HFFc6 (cell line): ENCODE measurements at regions not wholly inside any gene's neighbourhood (a gene's known extent, or its start where the extent isn't known, plus 50 kb on each side); places are given as distances from the start of the nearest gene placed in this dataset.
"Not testable (repeated sequence)": the region's sequence is repeated elsewhere in the genome, so short reads cannot be mapped to it uniquely, and the experiment has no call there.

Experiments used
- DNase-seq: peaks from one replicate; pipeline ENCODE4 v3.0.0-alpha.2; 2018
- H3K27ac Mint-ChIP-seq: 2 replicates; pipeline ENCODE4 v1.8.0; 2020; ENCODE audit warnings: mild to moderate bottlenecking, mixed read lengths
- H3K27me3 Mint-ChIP-seq: 2 replicates; pipeline ENCODE4 v1.8.0; 2021; ENCODE audit warnings: mild to moderate bottlenecking, moderate library complexity, mixed read lengths; ENCODE audit not compliant: insufficient read depth
- H3K36me3 Mint-ChIP-seq: 2 replicates; pipeline ENCODE4 v1.8.0; 2021; ENCODE audit warnings: low read depth, mixed read lengths
- H3K4me1 Mint-ChIP-seq: 2 replicates; pipeline ENCODE4 v1.8.0; 2020; ENCODE audit warnings: low read depth, mixed read lengths
- H3K4me3 Mint-ChIP-seq: 2 replicates; pipeline ENCODE4 v1.8.0; 2020; ENCODE audit warnings: mild to moderate bottlenecking, moderate library complexity, mixed read lengths
- H3K9me3 Mint-ChIP-seq: 2 replicates; pipeline ENCODE4 v1.8.0; 2020; ENCODE audit warnings: mild to moderate bottlenecking, mixed read lengths
- CTCF ChIP-seq: fragments of 200-600 bp; sonication (generic); IDR thresholded peaks from 2 replicates; pipeline ENCODE4 v1.5.0; 2021; ENCODE audit warnings: antibody characterized with exemption, mild to moderate bottlenecking

GRCh38 chr13:82961757-82962156, 920.5 kb downstream of the SLITRK1 start:
- no peaks in the 10 kb centered on the region for H3K9me3 Mint-ChIP-seq
- no peak overlapping the region for H3K27ac Mint-ChIP-seq
- no peak for TF ChIP-seq CTCF
- H3K4me1 Mint-ChIP-seq = peaks cover 23% of the 10 kb centered on the region
- no peaks in the 10 kb centered on the region for H3K36me3 Mint-ChIP-seq
- H3K4me3 Mint-ChIP-seq = no peak overlapping the region
- no peak for DNase-seq
- no peaks in the 10 kb centered on the region for H3K27me3 Mint-ChIP-seq

GRCh38 chr13:82952336-82952735, 929.9 kb downstream of the SLITRK1 start:
- not testable (repeated sequence) for H3K9me3 Mint-ChIP-seq, H3K27ac Mint-ChIP-seq, DNase-seq, H3K4me3 Mint-ChIP-seq, H3K27me3 Mint-ChIP-seq, H3K36me3 Mint-ChIP-seq
- peaks cover 18% of the 10 kb centered on the region for H3K4me1 Mint-ChIP-seq

- H3K4me1 Mint-ChIP-seq = peaks cover 33% of the 10 kb centered on the region
- H3K9me3 Mint-ChIP-seq = peaks cover 3% of the 10 kb centered on the region; the same call in 1 of the 2 replicates
- DNase-seq = no peak
- no peak for TF ChIP-seq CTCF
- H3K27me3 Mint-ChIP-seq = no peaks in the 10 kb centered on the region
- peaks cover 14% of the 10 kb centered on the region; the same call in 1 of the 2 replicates for H3K36me3 Mint-ChIP-seq
- peak overlapping the region; percentile 30 for H3K27ac Mint-ChIP-seq
- H3K4me3 Mint-ChIP-seq = 0 out of 2 replicates have a peak overlapping the region, but pooled peaks have one; percentile 0
Observed at GRCh38 chr13:82947683-82948082, 934.6 kb downstream of the SLITRK1 start.

GRCh38 chr13:82947191-82947621, 935.1 kb downstream of the SLITRK1 start:
- H3K4me3 Mint-ChIP-seq = 0 out of 2 replicates have a peak overlapping the region, but pooled peaks have one; percentile 0
- DNase-seq = peak; percentile 21

GRCh38 chr13:82938644-82939043, 943.6 kb downstream of the SLITRK1 start:
- Mint-ChIP-seq H3K9me3 (no peaks in the 10 kb centered on the region), H3K27ac (no peak overlapping the region), H3K4me1 (peaks cover 6% of the 10 kb centered on the region; the same call in 1 of the 2 replicates), H3K4me3 (no peak overlapping the region), H3K27me3 (no peaks in the 10 kb centered on the region), H3K36me3 (peaks cover 4% of the 10 kb centered on the region)
- no peak for TF ChIP-seq CTCF
- DNase-seq = no peak

More at GRCh38 chr13:82947191-82947621, 935.1 kb downstream of the SLITRK1 start:
- Mint-ChIP-seq H3K27me3 (no peaks in the 10 kb centered on the region), H3K4me1 (peaks cover 33% of the 10 kb centered on the region), H3K9me3 (peaks cover 3% of the 10 kb centered on the region; the same call in 1 of the 2 replicates), H3K36me3 (peaks cover 14% of the 10 kb centered on the region; the same call in 1 of the 2 replicates), H3K27ac (peak overlapping the region; percentile 30)
- TF ChIP-seq CTCF = no peak

- no peak for TF ChIP-seq CTCF
- no peaks in the 10 kb centered on the region for H3K27me3 Mint-ChIP-seq
- peaks cover 6% of the 10 kb centered on the region; the same call in 1 of the 2 replicates for H3K4me1 Mint-ChIP-seq
- DNase-seq = no peak
- H3K36me3 Mint-ChIP-seq = peaks cover 4% of the 10 kb centered on the region; the same call in 1 of the 2 replicates
- H3K4me3 Mint-ChIP-seq = no peak overlapping the region
- H3K9me3 Mint-ChIP-seq = no peaks in the 10 kb centered on the region
- H3K27ac Mint-ChIP-seq = no peak overlapping the region
Observed at GRCh38 chr13:82934000-82934399, 948.3 kb downstream of the SLITRK1 start.
